Endothelial cell of umbilical vein (primary cell): ENCODE measurements at regions not wholly inside any gene's neighbourhood (a gene's known extent, or its start where the extent isn't known, plus 50 kb on each side); places are given as distances from the start of the nearest gene placed in this dataset.
"Not testable (repeated sequence)": the region's sequence is repeated elsewhere in the genome, so short reads cannot be mapped to it uniquely, and the experiment has no call there.

ENCODE experiments used
- BruUV-seq: library from RNA; stranded (reverse); fragments of 400-500 nt; replicated peaks from 2 replicates; lab custom pipeline; 2021; lab: Mats Ljungman, UMichigan
- CTCF ChIA-PET: fragments of 300-600, 350-600 bp; sonication (Branson Sonifier 250); formaldehyde crosslinking; loops from one replicate; lab custom pipeline; 2021; ENCODE audit warnings: antibody characterized with exemption, inconsistent platforms; lab: Charles Lee
- POLR2A ChIA-PET: fragments of 300-600, 350-600 bp; sonication (Branson Sonifier 250); formaldehyde crosslinking; loops from one replicate; lab custom pipeline; 2021; ENCODE audit warnings: antibody characterized with exemption, inconsistent platforms; lab: Charles Lee
- DNase-seq: peaks from one replicate; pipeline ENCODE4 v3.0.0-alpha.2; 2011; ENCODE audit warnings: low read depth, low spot score
- FAIRE-seq: peaks from 2 replicates; lab custom pipeline; 2011; peaks lifted over from hg19 to GRCh38; lab: Jason Lieb, UNC
- H2AFZ ChIP-seq: 2 replicates; pipeline ENCODE4 v1.6.0; 2012; ENCODE audit warnings: low read depth, low read length, control low read depth, inconsistent platforms
- H3K27ac ChIP-seq: 2 replicates; pipeline ENCODE4 v1.5.1; 2011; ENCODE audit warnings: low read depth, mild to moderate bottlenecking, control low read depth, low read length, moderate library complexity; ENCODE audit not compliant: insufficient read depth
- H3K27me3 ChIP-seq, 2 experiments: 2 replicates each; pipeline versions ENCODE4 v1.6.0 to v1.6.1; 2011; ENCODE audit warnings: low read length in 2 of 2, mixed read lengths in 1 of 2; ENCODE audit not compliant: control insufficient read depth in 2 of 2, insufficient read depth in 2 of 2
- H3K36me3 ChIP-seq, 2 experiments: 2 replicates in 1 of 2; 3 replicates in 1 of 2; pipeline ENCODE4 v1.5.1; 2011; ENCODE audit warnings: low read length in 2 of 2, mild to moderate bottlenecking in 1 of 2, moderate library complexity in 1 of 2; ENCODE audit not compliant: control insufficient read depth in 2 of 2, insufficient read depth in 2 of 2; ENCODE audit errors: extremely low read depth in 1 of 2
- H3K4me1 ChIP-seq: 3 replicates; pipeline ENCODE4 v1.5.1; 2011; ENCODE audit warnings: mild to moderate bottlenecking, low read length; ENCODE audit not compliant: control insufficient read depth, insufficient read depth; ENCODE audit errors: extremely low read depth
- H3K4me2 ChIP-seq: 2 replicates; pipeline ENCODE4 v1.6.1; 2011; ENCODE audit warnings: low read length, control low read depth, mixed read lengths; ENCODE audit not compliant: insufficient read depth
- H3K4me3 ChIP-seq, 3 experiments: fragments of 200-600 bp in 1 of 3; sonication (generic), shearing (Covaris generic) in 1 of 3; replicated peaks in 1 of 3; 2 replicates each; pipeline ENCODE4 v1.5.1; 2011 to 2016; ENCODE audit warnings: control low read depth in 3 of 3, low read length in 3 of 3, mild to moderate bottlenecking in 2 of 3, inconsistent platforms in 1 of 3, low read depth in 1 of 3, moderate library complexity in 1 of 3; ENCODE audit not compliant: insufficient read depth in 1 of 3
- H3K79me2 ChIP-seq: 2 replicates; pipeline ENCODE4 v1.6.0; 2012; ENCODE audit warnings: low read length, inconsistent platforms; ENCODE audit not compliant: control insufficient read depth, insufficient read depth
- H3K9ac ChIP-seq: replicated peaks from 2 replicates; pipeline ENCODE3; 2011; ENCODE audit warnings: low read length, control low read depth; ENCODE audit not compliant: insufficient read depth; ENCODE audit errors: extremely low read depth
- H3K9me1 ChIP-seq: replicated peaks from 3 replicates; pipeline ENCODE4 v1.6.0; 2011; ENCODE audit warnings: mild to moderate bottlenecking, low read length; ENCODE audit not compliant: control insufficient read depth, insufficient read depth; ENCODE audit errors: extremely low read depth
- H3K9me3 ChIP-seq: replicated peaks from 2 replicates; pipeline ENCODE4 v1.5.1; 2012; ENCODE audit warnings: low read length, inconsistent platforms; ENCODE audit not compliant: control insufficient read depth, insufficient read depth
- H4K20me1 ChIP-seq: replicated peaks from 2 replicates; pipeline ENCODE3; 2011; ENCODE audit warnings: mild to moderate bottlenecking, low read length; ENCODE audit not compliant: control insufficient read depth, insufficient read depth; ENCODE audit errors: extremely low read depth
- GATA2 ChIP-seq: IDR thresholded peaks from 2 replicates; pipeline ENCODE4 v1.7.0; 2011; ENCODE audit warnings: low read depth, mild to moderate bottlenecking, moderate library complexity, mixed read lengths, low read length; ENCODE audit not compliant: insufficient read length, insufficient read depth
- MYC ChIP-seq: IDR thresholded peaks from one replicate; pipeline ENCODE4 v1.6.1; 2011; ENCODE audit warnings: mild to moderate bottlenecking, low read depth, low read length
- dilution Hi-C: fragments of 300-500 bp; cut with MboI; formaldehyde crosslinking; loops from one replicate; pipeline ENCODE4 v1.15.0; 2019; ENCODE audit warnings: low sequenced_read_pairs; ENCODE audit not compliant: extremely low pct_ligation_motif_present
- intact Hi-C: fragments of 100-400 bp; cut with micrococcal nuclease; formaldehyde crosslinking; loops from one replicate; pipeline ENCODE4 v1.10.0; 2022
- TF ChIP-seq, protein P1 (sequence below): IDR thresholded peaks from 2 replicates; pipeline ENCODE4 v1.6.1; 2011; ENCODE audit not compliant: insufficient read depth, insufficient read length
- TF ChIP-seq, protein P2 (sequence below), 2 donors: IDR thresholded peaks; 1 replicate in 1 of 2; 2 replicates in 1 of 2; pipeline ENCODE4 v1.5.1; 2011; ENCODE audit warnings: low read length in 2 of 2, mild to moderate bottlenecking in 2 of 2, moderate library complexity in 2 of 2, control low read depth in 1 of 2, inconsistent platforms in 1 of 2, low read depth in 1 of 2; ENCODE audit not compliant: insufficient read depth in 1 of 2; ENCODE audit errors: extremely low read depth in 1 of 2

DNA sequence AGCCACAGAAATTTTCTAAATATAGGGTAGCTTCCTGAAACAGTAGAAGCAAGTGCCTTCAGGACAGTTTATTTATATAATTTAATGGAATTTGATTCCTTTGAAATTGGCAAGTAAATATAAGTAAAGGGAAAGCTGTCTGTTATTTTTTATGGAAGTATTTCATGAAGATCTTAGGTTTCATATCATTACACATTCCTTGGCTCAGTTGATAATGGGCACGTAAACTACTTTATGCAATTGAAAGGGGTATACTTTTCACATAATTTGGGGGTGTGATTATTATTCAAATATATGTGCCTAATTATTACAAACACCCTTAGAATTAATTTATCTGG is 71.1 kb upstream of the RAP1B start:
- no peaks in the 10 kb centered on the region for H3K79me2 ChIP-seq
- TF ChIP-seq GATA2 (no peak), MYC (no peak)
- TF ChIP-seq, protein P1, sequence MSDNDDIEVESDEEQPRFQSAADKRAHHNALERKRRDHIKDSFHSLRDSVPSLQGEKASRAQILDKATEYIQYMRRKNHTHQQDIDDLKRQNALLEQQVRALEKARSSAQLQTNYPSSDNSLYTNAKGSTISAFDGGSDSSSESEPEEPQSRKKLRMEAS, result no peak
- TF ChIP-seq, protein P2, sequence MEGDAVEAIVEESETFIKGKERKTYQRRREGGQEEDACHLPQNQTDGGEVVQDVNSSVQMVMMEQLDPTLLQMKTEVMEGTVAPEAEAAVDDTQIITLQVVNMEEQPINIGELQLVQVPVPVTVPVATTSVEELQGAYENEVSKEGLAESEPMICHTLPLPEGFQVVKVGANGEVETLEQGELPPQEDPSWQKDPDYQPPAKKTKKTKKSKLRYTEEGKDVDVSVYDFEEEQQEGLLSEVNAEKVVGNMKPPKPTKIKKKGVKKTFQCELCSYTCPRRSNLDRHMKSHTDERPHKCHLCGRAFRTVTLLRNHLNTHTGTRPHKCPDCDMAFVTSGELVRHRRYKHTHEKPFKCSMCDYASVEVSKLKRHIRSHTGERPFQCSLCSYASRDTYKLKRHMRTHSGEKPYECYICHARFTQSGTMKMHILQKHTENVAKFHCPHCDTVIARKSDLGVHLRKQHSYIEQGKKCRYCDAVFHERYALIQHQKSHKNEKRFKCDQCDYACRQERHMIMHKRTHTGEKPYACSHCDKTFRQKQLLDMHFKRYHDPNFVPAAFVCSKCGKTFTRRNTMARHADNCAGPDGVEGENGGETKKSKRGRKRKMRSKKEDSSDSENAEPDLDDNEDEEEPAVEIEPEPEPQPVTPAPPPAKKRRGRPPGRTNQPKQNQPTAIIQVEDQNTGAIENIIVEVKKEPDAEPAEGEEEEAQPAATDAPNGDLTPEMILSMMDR (IDR thresholded peaks at IDR 0.05; ENCODE audit: extremely low read depth in 1 of 2, insufficient read depth in 1 of 2, low read depth in 1 of 2, low read length in 2 of 2), result no peak
- H3K9ac ChIP-seq, result no peak overlapping the region
- peak overlapping the region; percentile 58 for H2AFZ ChIP-seq
- DNase-seq, result no peak
- H4K20me1 ChIP-seq, result no peaks in the 10 kb centered on the region
- intact Hi-C loops, result loop anchor here (5.0 kb wide), 1 partner anchor 73 kb away; the partner anchor contains the start of gene RAP1B
- peaks cover 16% of the 10 kb centered on the region for H3K4me1 ChIP-seq
- CTCF ChIA-PET, result interaction anchor here (0.7 to 1.9 kb wide), 3 partner anchors 25 to 181 kb away, joined by 3 to 5 read pairs (median 4); no protein-coding TSS in a partner anchor
- FAIRE-seq, result no peak
- POLR2A ChIA-PET, result interaction anchor here (0.6 kb wide), 1 partner anchor 28 kb away, joined by 5 read pairs; no protein-coding TSS in a partner anchor
- no peaks in the 10 kb centered on the region for H3K27me3 ChIP-seq
- H3K27ac ChIP-seq, result no peak overlapping the region
- H3K9me1 ChIP-seq, result no peaks in the 10 kb centered on the region
- dilution Hi-C loops, result no loop called here
- no TSS peak for BruUV-seq
- H3K4me2 ChIP-seq, result peak overlapping the region; percentile 21
- H3K36me3 ChIP-seq, result no peaks in the 10 kb centered on the region
- H3K4me3 ChIP-seq, result no peak overlapping the region
- no peaks in the 10 kb centered on the region for H3K9me3 ChIP-seq

DNA sequence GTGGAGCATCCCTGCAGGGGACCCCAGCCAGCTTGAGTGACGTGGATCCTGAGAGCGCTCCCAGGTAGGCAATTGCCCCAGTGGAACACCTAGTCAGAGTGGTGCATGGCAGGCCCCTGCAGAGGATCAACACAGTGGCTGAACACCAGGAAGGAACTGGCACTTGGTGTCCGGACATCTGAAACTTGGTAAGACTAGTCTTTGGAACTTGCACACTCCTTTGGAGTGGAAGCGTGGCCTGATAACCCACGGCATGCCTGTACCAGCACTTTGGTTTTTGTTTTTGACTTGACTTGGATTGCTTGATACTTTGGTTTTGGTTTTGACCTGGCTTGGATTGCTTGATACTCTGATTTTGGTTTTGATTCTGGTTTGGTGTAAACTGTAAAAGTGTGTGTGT is 69.9 kb upstream of the RAP1B start:
- H3K27me3 ChIP-seq, POLR2A ChIA-PET, FAIRE-seq, DNase-seq, intact Hi-C loops, H3K9me3 ChIP-seq, CTCF ChIA-PET, H4K20me1 ChIP-seq, H3K27ac ChIP-seq, H2AFZ ChIP-seq, H3K79me2 ChIP-seq, H3K36me3 ChIP-seq, H3K9me1 ChIP-seq, dilution Hi-C loops, H3K4me2 ChIP-seq, H3K4me3 ChIP-seq, H3K9ac ChIP-seq, BruUV-seq: not testable (repeated sequence)
- peaks cover 16% of the 10 kb centered on the region for H3K4me1 ChIP-seq

DNA sequence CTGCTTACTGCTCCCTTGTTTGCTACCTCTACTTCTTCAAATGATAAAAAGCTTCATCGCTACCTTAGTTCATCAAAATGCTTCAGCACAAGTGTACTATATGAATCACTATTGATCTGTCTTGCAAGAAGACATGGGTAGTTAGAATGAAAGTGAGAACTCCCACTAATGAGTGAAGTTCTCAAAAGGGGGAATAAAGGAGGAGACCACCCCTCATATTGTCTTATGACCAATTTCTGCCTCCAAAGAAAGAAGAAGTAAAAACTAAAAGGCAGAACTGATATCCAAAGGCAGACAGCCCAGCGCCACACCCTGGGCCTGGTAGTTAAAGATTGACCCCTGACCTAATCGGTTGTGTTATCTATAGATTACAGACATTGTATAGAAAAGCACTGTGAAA is 63.4 kb upstream of the RAP1B start:
- intact Hi-C loops, result not testable (repeated sequence)

More for the DNA sequence above, 63.4 kb upstream of the RAP1B start:
- H3K36me3 ChIP-seq, H3K27me3 ChIP-seq, H4K20me1 ChIP-seq, H3K9me3 ChIP-seq, CTCF ChIA-PET, POLR2A ChIA-PET, H3K27ac ChIP-seq, H3K9me1 ChIP-seq, H3K79me2 ChIP-seq, H3K9ac ChIP-seq, dilution Hi-C loops, H3K4me1 ChIP-seq, H3K4me2 ChIP-seq, H3K4me3 ChIP-seq, DNase-seq, H2AFZ ChIP-seq, BruUV-seq, FAIRE-seq: not testable (repeated sequence)
